OCI-LY1 (cell line): ENCODE measurements at regions not wholly inside any gene's neighbourhood (a gene's known extent, or its start where the extent isn't known, plus 50 kb on each side); places are given as distances from the start of the nearest gene placed in this dataset.

Experiments
- H2AFZ ChIP-seq: fragments of 200-600 bp; sonication (generic), shearing (Covaris generic); 2 replicates; pipeline ENCODE4 v1.6.0; 2014; ENCODE audit warnings: antibody characterized with exemption, mild to moderate bottlenecking, low read length
- H3F3A ChIP-seq: fragments of 200-600 bp; sonication (generic), shearing (Covaris generic); 2 replicates; pipeline ENCODE4 v1.6.0; 2014; ENCODE audit warnings: mild to moderate bottlenecking, antibody characterized with exemption, low read length, moderate library complexity; ENCODE audit not compliant: insufficient read depth
- H3K27ac ChIP-seq: fragments of 200-600 bp; sonication (generic); 2 replicates; pipeline ENCODE4 v1.5.1; 2014; ENCODE audit warnings: low read length, mixed run types, mild to moderate bottlenecking, low read depth; ENCODE audit not compliant: poor library complexity, severe bottlenecking
- H3K27me3 ChIP-seq: fragments of 200-600 bp; sonication (generic); 2 replicates; pipeline ENCODE4 v1.6.0; 2014; ENCODE audit warnings: antibody characterized with exemption, mild to moderate bottlenecking, low read length, moderate library complexity; ENCODE audit not compliant: insufficient read depth
- H3K36me3 ChIP-seq: fragments of 200-600 bp; sonication (generic); 2 replicates; pipeline ENCODE4 v1.6.1; 2014; ENCODE audit warnings: mild to moderate bottlenecking, antibody characterized with exemption, low read length, moderate library complexity, mixed read lengths; ENCODE audit not compliant: insufficient read depth
- H3K4me1 ChIP-seq: fragments of 200-600 bp; sonication (generic); 2 replicates; pipeline ENCODE4 v1.5.1; 2014; ENCODE audit warnings: mild to moderate bottlenecking, low read length, moderate library complexity; ENCODE audit not compliant: insufficient read depth, severe bottlenecking
- H3K4me2 ChIP-seq: fragments of 200-600 bp; sonication (generic), shearing (Covaris generic); 2 replicates; pipeline ENCODE4 v1.6.1; 2014; ENCODE audit warnings: low read length
- H3K4me3 ChIP-seq: fragments of 200-600 bp; sonication (generic); 2 replicates; pipeline ENCODE4 v1.5.1; 2014; ENCODE audit warnings: low read length, low read depth, mild to moderate bottlenecking, mixed read lengths; ENCODE audit not compliant: poor library complexity, severe bottlenecking
- H3K79me2 ChIP-seq: fragments of 200-600 bp; shearing (Covaris generic); 2 replicates; pipeline ENCODE4 v1.6.1; 2016; ENCODE audit warnings: mixed run types, low read length, mixed read lengths; ENCODE audit not compliant: insufficient read depth
- H3K9ac ChIP-seq: fragments of 200-600 bp; sonication (generic), shearing (Covaris generic); 2 replicates; pipeline ENCODE4 v1.6.1; 2014; ENCODE audit warnings: mild to moderate bottlenecking, low read length, mixed read lengths
- H3K9me2 ChIP-seq: fragments of 200-600 bp; sonication (generic), shearing (Covaris generic); 2 replicates; pipeline ENCODE4 v1.6.1; 2014; ENCODE audit warnings: low read depth, mild to moderate bottlenecking, low read length, mixed read lengths
- H3K9me3 ChIP-seq: fragments of 200-600 bp; shearing (Covaris generic); 2 replicates; pipeline ENCODE4 v1.6.1; 2014; ENCODE audit warnings: low read length, mixed read lengths
- H4K20me1 ChIP-seq: fragments of 200-600 bp; sonication (generic), shearing (Covaris generic); 2 replicates; pipeline ENCODE4 v1.6.0; 2016; ENCODE audit warnings: mild to moderate bottlenecking, low read length; ENCODE audit not compliant: insufficient read depth
- CTCF ChIP-seq: fragments of 200-600 bp; sonication (generic), shearing (Covaris generic); IDR thresholded peaks from 2 replicates; pipeline ENCODE4 v1.5.1; 2017; ENCODE audit warnings: mild to moderate bottlenecking, antibody characterized with exemption, low read length, moderate library complexity, mixed read lengths
- EZH2 ChIP-seq: fragments of 200-600 bp; sonication (generic), shearing (Covaris generic); IDR thresholded peaks from 2 replicates; pipeline ENCODE4 v1.8.0; 2017; ENCODE audit warnings: borderline replicate concordance, mixed run types, mild to moderate bottlenecking, antibody characterized with exemption, low read length, moderate library complexity, mixed read lengths

GRCh38 chr15:81781395-81781794 lies 264.4 kb downstream of the MEX3B start:
- H3K36me3 ChIP-seq, result no peaks in the 10 kb centered on the region
- H3K4me2 ChIP-seq, result no peak overlapping the region
- no peak overlapping the region for H3K27ac ChIP-seq

GRCh38 chr15:81780966-81781365 lies 264.9 kb downstream of the MEX3B start:
- no peaks in the 10 kb centered on the region for H3K9me2 ChIP-seq
- no peak overlapping the region for H3K27ac ChIP-seq
- H3K27me3 ChIP-seq, result no peaks in the 10 kb centered on the region
- H3K4me3 ChIP-seq, result no peak overlapping the region
- H3K36me3 ChIP-seq, result no peaks in the 10 kb centered on the region
- H3K4me1 ChIP-seq, result no peaks in the 10 kb centered on the region
- no peaks in the 10 kb centered on the region for H3K79me2 ChIP-seq
- no peaks in the 10 kb centered on the region for H4K20me1 ChIP-seq
- H3K9me3 ChIP-seq, result no peaks in the 10 kb centered on the region
- H2AFZ ChIP-seq, result no peak overlapping the region
- no peak overlapping the region for H3K4me2 ChIP-seq
- H3K9ac ChIP-seq, result no peak overlapping the region
- no peaks in the 10 kb centered on the region for H3F3A ChIP-seq
- TF ChIP-seq CTCF (no peak), EZH2 (no peak)

More at GRCh38 chr15:81781395-81781794, 264.4 kb downstream of the MEX3B start:
- Histone ChIP-seq H3K9me3 (no peaks in the 10 kb centered on the region), H3K27me3 (no peaks in the 10 kb centered on the region), H3K4me3 (no peak overlapping the region), H3K9ac (no peak overlapping the region), H3F3A (no peaks in the 10 kb centered on the region), H3K4me1 (no peaks in the 10 kb centered on the region), H3K9me2 (no peaks in the 10 kb centered on the region), H2AFZ (no peak overlapping the region), H3K79me2 (no peaks in the 10 kb centered on the region), H4K20me1 (no peaks in the 10 kb centered on the region)
- TF ChIP-seq CTCF (no peak), EZH2 (no peak)

- no peaks in the 10 kb centered on the region for H4K20me1 ChIP-seq
- H2AFZ ChIP-seq, result no peak overlapping the region
- H3K9ac ChIP-seq, result no peak overlapping the region
- H3K27ac ChIP-seq, result no peak overlapping the region
- no peaks in the 10 kb centered on the region for H3K9me2 ChIP-seq
- H3K27me3 ChIP-seq, result no peaks in the 10 kb centered on the region
- no peaks in the 10 kb centered on the region for H3K36me3 ChIP-seq
- no peak overlapping the region for H3K4me3 ChIP-seq
- H3K4me2 ChIP-seq, result no peak overlapping the region
- H3F3A ChIP-seq, result no peaks in the 10 kb centered on the region
- no peaks in the 10 kb centered on the region for H3K4me1 ChIP-seq
- H3K79me2 ChIP-seq, result no peaks in the 10 kb centered on the region
- TF ChIP-seq EZH2 (no peak), CTCF (no peak)
- H3K9me3 ChIP-seq, result no peaks in the 10 kb centered on the region
Measured at GRCh38 chr15:81779181-81779580, 266.6 kb downstream of the MEX3B start.
